Neutrophil (primary cell): ENCODE measurements at regions not wholly inside any gene's neighbourhood (a gene's known extent, or its start where the extent isn't known, plus 50 kb on each side); places are given as distances from the start of the nearest gene placed in this dataset.

Source experiments
- H3K27ac ChIP-seq: fragments of 200-600 bp; sonication (generic); 2 replicates; pipeline ENCODE4 v1.5.1; 2016; ENCODE audit warnings: mild to moderate bottlenecking, moderate library complexity
- H3K27me3 ChIP-seq: fragments of 200-600 bp; sonication (generic); 2 replicates; pipeline ENCODE4 v1.6.0; 2016; ENCODE audit warnings: mild to moderate bottlenecking
- H3K36me3 ChIP-seq: fragments of 200-600 bp; sonication (generic); 2 replicates; pipeline ENCODE4 v1.5.1; 2017
- H3K4me1 ChIP-seq, 2 experiments: fragments of 200-600 bp in 1 of 2; sonication (generic) in 1 of 2; 1 replicate in 1 of 2; 2 replicates in 1 of 2; pipeline versions ENCODE4 v1.5.1 to v1.6.1; 2013 to 2016; ENCODE audit warnings: low read depth in 1 of 2, low read length in 1 of 2, mild to moderate bottlenecking in 1 of 2, moderate library complexity in 1 of 2; ENCODE audit not compliant: control insufficient read depth in 1 of 2, insufficient read depth in 1 of 2
- H3K4me3 ChIP-seq, 2 experiments: fragments of 200-600 bp in 1 of 2; sonication (generic) in 1 of 2; 1 replicate in 1 of 2; 2 replicates in 1 of 2; pipeline ENCODE4 v1.5.1; 2013 to 2016; ENCODE audit warnings: low read depth in 1 of 2, low read length in 1 of 2, mild to moderate bottlenecking in 1 of 2, moderate library complexity in 1 of 2
- H3K9me3 ChIP-seq: fragments of 200-600 bp; sonication (generic); 2 replicates; pipeline ENCODE4 v1.5.1; 2016
- CTCF ChIP-seq: fragments of 200-600 bp; sonication (generic); IDR thresholded peaks from 2 replicates; pipeline ENCODE4 v1.5.1; 2016; ENCODE audit warnings: antibody characterized with exemption

- Histone ChIP-seq H3K4me1 (no peaks in the 10 kb centered on the region), H3K4me3 (no peak overlapping the region), H3K27ac (no peak overlapping the region), H3K36me3 (no peaks in the 10 kb centered on the region), H3K27me3 (no peaks in the 10 kb centered on the region), H3K9me3 (no peaks in the 10 kb centered on the region)
- no peak for TF ChIP-seq CTCF
These were observed 157.1 kb downstream of the ARRDC3 start for GRCh38 chr5:91225848-91226686.

DNA sequence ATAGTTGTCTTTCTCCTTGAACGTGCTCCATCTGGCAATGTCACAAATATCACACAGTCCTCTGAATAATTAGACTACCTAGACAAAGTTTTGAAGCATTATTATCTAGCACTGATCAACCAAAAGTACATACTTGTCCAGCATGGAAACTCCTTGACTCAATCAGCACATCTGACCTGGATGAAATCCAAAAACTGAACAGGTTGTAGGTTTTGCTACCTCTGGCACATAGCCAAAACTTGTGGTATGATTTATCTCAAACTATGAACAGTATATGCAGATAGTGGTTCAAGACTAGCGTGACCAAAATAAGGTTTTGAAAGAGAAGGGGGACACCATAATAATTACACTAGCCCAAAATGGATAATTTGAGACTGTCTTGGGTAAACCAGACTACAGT lies 158.1 kb downstream of the ARRDC3 start:
- Histone ChIP-seq H3K4me1 (peaks cover 4 to 5% of the 10 kb centered on the region in 2 experiments), H3K9me3 (no peaks in the 10 kb centered on the region), H3K4me3 (no peak overlapping the region), H3K27ac (no peak overlapping the region), H3K36me3 (no peaks in the 10 kb centered on the region), H3K27me3 (no peaks in the 10 kb centered on the region)
- no peak for TF ChIP-seq CTCF

GRCh38 chr5:91224456-91224855 lies 158.7 kb downstream of the ARRDC3 start:
- H3K9me3 ChIP-seq, result no peaks in the 10 kb centered on the region
- TF ChIP-seq CTCF, result no peak
- H3K4me1 ChIP-seq, result peaks cover 9 to 10% of the 10 kb centered on the region in 2 experiments
- H3K4me3 ChIP-seq, result no peak overlapping the region
- H3K27ac ChIP-seq, result no peak overlapping the region
- no peaks in the 10 kb centered on the region for H3K27me3 ChIP-seq
- H3K36me3 ChIP-seq, result no peaks in the 10 kb centered on the region

- Histone ChIP-seq H3K27me3 (no peaks in the 10 kb centered on the region), H3K36me3 (no peaks in the 10 kb centered on the region), H3K4me3 (no peak overlapping the region), H3K9me3 (no peaks in the 10 kb centered on the region), H3K4me1 (peaks cover 15 to 16% of the 10 kb centered on the region in 2 experiments), H3K27ac (no peak overlapping the region)
- TF ChIP-seq CTCF, result no peak
These were observed 159.2 kb downstream of the ARRDC3 start for GRCh38 chr5:91223886-91224285.

DNA sequence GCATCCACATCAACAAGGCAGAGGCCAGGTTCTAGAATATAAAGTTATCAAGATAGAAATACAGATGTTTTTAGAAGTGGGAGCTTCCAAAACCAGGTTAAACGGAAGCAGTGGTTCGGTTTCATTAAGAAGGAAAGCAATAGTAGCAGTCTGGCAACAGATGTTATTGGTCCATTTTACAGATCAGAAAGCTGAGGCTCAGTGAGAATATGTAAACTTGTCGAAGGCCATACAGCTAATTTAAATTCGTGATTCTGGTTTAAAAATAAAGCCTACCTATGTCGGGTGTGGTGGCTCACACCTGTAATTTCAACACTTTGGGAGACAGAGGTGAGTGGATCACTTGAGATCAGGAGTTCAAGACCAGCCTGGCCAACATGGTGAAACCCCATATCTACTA lies 160.6 kb downstream of the ARRDC3 start:
- Histone ChIP-seq H3K36me3 (no peaks in the 10 kb centered on the region), H3K4me1 (peaks cover 27 to 30% of the 10 kb centered on the region in 2 experiments), H3K27ac (no peak overlapping the region), H3K9me3 (no peaks in the 10 kb centered on the region), H3K4me3 (no peak overlapping the region), H3K27me3 (no peaks in the 10 kb centered on the region)
- TF ChIP-seq CTCF, result no peak
